ENCODE measurements at regions not wholly inside any gene's neighbourhood (a gene's known extent, or its start where the extent isn't known, plus 50 kb on each side); places are given as distances from the start of the nearest gene placed in this dataset.

DNA sequence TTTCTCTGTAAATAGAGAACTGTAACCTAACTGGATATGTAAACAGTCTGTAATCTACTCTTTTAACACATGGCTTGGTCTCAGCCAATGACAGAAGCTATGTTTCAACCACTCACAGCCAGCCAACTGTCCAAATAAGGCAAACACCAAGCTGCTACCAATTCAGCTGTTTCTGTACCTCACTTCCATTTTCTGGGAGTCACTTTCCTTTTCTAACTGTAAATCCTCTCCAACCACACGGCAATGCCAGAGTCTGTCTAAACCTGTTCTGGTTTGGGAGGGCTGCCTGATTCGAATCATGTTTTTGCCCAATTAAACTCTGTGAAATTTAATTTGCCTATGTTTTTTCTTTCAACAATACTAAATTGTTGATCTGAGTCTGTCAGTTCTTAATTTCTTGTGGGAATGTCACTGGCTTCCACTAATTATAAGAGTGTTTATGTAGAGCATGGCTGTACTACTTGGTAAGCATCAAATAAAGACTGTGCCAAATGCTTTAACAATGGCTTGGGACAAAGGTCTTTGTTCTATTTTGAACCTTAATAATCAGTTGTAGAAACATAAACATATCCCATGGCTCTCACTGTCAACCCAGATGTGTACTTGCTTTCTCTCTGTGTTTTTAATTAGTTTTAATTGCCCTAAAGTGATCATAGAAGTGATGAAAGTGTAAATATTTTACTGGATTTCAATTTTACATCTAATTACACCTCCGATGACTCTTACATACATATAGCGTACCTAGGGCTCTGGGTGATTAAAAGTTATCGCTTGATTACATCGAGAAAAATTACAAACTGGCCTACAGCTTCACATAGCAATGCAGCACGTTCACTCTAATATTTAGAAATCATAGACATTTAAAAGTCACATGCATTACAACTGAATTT lies 1144.6 kb upstream of the TMPRSS15 start:
- TF ChIP-seq CTCF (conservative IDR thresholded peaks at IDR 0.05; ENCODE audit: low read length) (no peak), EZH2phosphoT487 (IDR thresholded peaks at IDR 0.05; ENCODE audit: borderline replicate concordance, low read depth, low read length) (no peak)

All from OCI-LY7 (cell line).